NCI-H524 treated with DMSO at 0.1 percent for 48 hours (cell line): ENCODE measurements at regions not wholly inside any gene's neighbourhood (a gene's known extent, or its start where the extent isn't known, plus 50 kb on each side); places are given as distances from the start of the nearest gene placed in this dataset.
"Not testable (repeated sequence)": the region's sequence is repeated elsewhere in the genome, so short reads cannot be mapped to it uniquely, and the experiment has no call there.

Experiments used
- DNase-seq: peaks from one replicate; lab custom pipeline; 2025; lab: John Stamatoyannopoulos, UW

GRCh38 chr6:132198896-132199295, 202.4 kb downstream of the MOXD1 start:
- DNase-seq: no peak

- no peak for DNase-seq
Measured at GRCh38 chr6:132198040-132198439, 203.2 kb downstream of the MOXD1 start.

GRCh38 chr6:132194529-132194928, 206.7 kb downstream of the MOXD1 start:
- DNase-seq: no peak

GRCh38 chr6:132192631-132193030, 208.6 kb downstream of the MOXD1 start:
- no peak for DNase-seq

GRCh38 chr6:132190815-132191175, 210.5 kb downstream of the MOXD1 start:
- DNase-seq: no peak

- DNase-seq: no peak
Measured at GRCh38 chr6:132190097-132190814, 211.0 kb downstream of the MOXD1 start.

- DNase-seq: no peak
Measured at GRCh38 chr6:132188556-132189264, 212.6 kb downstream of the MOXD1 start.

- no peak for DNase-seq
Measured at GRCh38 chr6:132187816-132188215, 213.5 kb downstream of the MOXD1 start.

GRCh38 chr6:132184966-132185365, 216.3 kb downstream of the MOXD1 start:
- not testable (repeated sequence) for DNase-seq

GRCh38 chr6:132179955-132180354, 221.3 kb downstream of the MOXD1 start:
- no peak for DNase-seq

- no peak for DNase-seq
Measured at GRCh38 chr6:132174919-132175318, 223.7 kb upstream of the CCN2 start.

GRCh38 chr6:132168961-132169360, 217.8 kb upstream of the CCN2 start:
- DNase-seq: no peak

- DNase-seq: no peak
Measured at GRCh38 chr6:132167929-132168892, 217.0 kb upstream of the CCN2 start.

GRCh38 chr6:132166526-132167051, 215.4 kb upstream of the CCN2 start:
- DNase-seq: no peak

- no peak for DNase-seq
Measured at GRCh38 chr6:132165677-132166076, 214.5 kb upstream of the CCN2 start.

GRCh38 chr6:132161283-132161682, 210.1 kb upstream of the CCN2 start:
- peak; percentile 5 for DNase-seq

GRCh38 chr6:132153221-132153898, 202.2 kb upstream of the CCN2 start:
- no peak for DNase-seq

GRCh38 chr6:132147530-132148011, 196.4 kb upstream of the CCN2 start:
- no peak for DNase-seq

- DNase-seq: no peak
Measured at GRCh38 chr6:132144456-132144855, 193.3 kb upstream of the CCN2 start.

GRCh38 chr6:132143258-132143657, 192.1 kb upstream of the CCN2 start:
- no peak for DNase-seq

GRCh38 chr6:132142768-132143167, 191.6 kb upstream of the CCN2 start:
- DNase-seq: no peak

GRCh38 chr6:132142308-132142707, 191.1 kb upstream of the CCN2 start:
- no peak for DNase-seq
